OCI-M2 (cell line): ENCODE measurements at regions not wholly inside any gene's neighbourhood (a gene's known extent, or its start where the extent isn't known, plus 50 kb on each side); places are given as distances from the start of the nearest gene placed in this dataset.
"Not testable (repeated sequence)": the region's sequence is repeated elsewhere in the genome, so short reads cannot be mapped to it uniquely, and the experiment has no call there.

Experiments used
- DNase-seq: peaks from one replicate; lab custom pipeline; 2025; ENCODE audit not compliant: unreplicated experiment; lab: John Stamatoyannopoulos, UW

GRCh38 chr3:95334461-95334860 lies 1271.6 kb downstream of the NSUN3 start:
- no peak for DNase-seq

- DNase-seq = no peak
These were observed 1272.7 kb downstream of the NSUN3 start for GRCh38 chr3:95335517-95335916.

- DNase-seq = no peak
These were observed 1275.6 kb downstream of the NSUN3 start for GRCh38 chr3:95338446-95338845.

- DNase-seq = no peak
These were observed 1278.5 kb downstream of the NSUN3 start for GRCh38 chr3:95341314-95341713.

GRCh38 chr3:95343228-95343627 lies 1280.4 kb downstream of the NSUN3 start:
- no peak for DNase-seq

GRCh38 chr3:95343767-95344166 lies 1280.9 kb downstream of the NSUN3 start:
- DNase-seq = no peak

- DNase-seq = not testable (repeated sequence)
These were observed 1285.1 kb downstream of the NSUN3 start for GRCh38 chr3:95347936-95348335.

- DNase-seq = no peak
These were observed 1286.0 kb downstream of the NSUN3 start for GRCh38 chr3:95348879-95349278.

- DNase-seq = no peak
These were observed 1287.2 kb downstream of the NSUN3 start for GRCh38 chr3:95350049-95350448.

GRCh38 chr3:95351158-95351557 lies 1288.3 kb downstream of the NSUN3 start:
- no peak for DNase-seq

GRCh38 chr3:95352471-95352870 lies 1289.6 kb downstream of the NSUN3 start:
- DNase-seq = no peak

GRCh38 chr3:95354489-95354888 lies 1291.6 kb downstream of the NSUN3 start:
- DNase-seq = no peak

- no peak for DNase-seq
These were observed 1294.1 kb downstream of the NSUN3 start for GRCh38 chr3:95356764-95357501.

- no peak for DNase-seq
These were observed 1324.6 kb downstream of the NSUN3 start for GRCh38 chr3:95387242-95388021.

- DNase-seq = no peak
These were observed 1327.0 kb downstream of the NSUN3 start for GRCh38 chr3:95389725-95390313.

- no peak for DNase-seq
These were observed 1331.4 kb downstream of the NSUN3 start for GRCh38 chr3:95394286-95394685.

- DNase-seq = no peak
These were observed 1336.7 kb downstream of the NSUN3 start for GRCh38 chr3:95399585-95399984.

GRCh38 chr3:95401693-95402092 lies 1338.8 kb downstream of the NSUN3 start:
- no peak for DNase-seq

- no peak for DNase-seq
These were observed 1345.0 kb downstream of the NSUN3 start for GRCh38 chr3:95407709-95408463.

GRCh38 chr3:95408464-95408862 lies 1345.6 kb downstream of the NSUN3 start:
- no peak for DNase-seq

- DNase-seq = no peak
These were observed 1355.4 kb downstream of the NSUN3 start for GRCh38 chr3:95418251-95418650.
